ENCODE measurements at regions not wholly inside any gene's neighbourhood (a gene's known extent, or its start where the extent isn't known, plus 50 kb on each side); places are given as distances from the start of the nearest gene placed in this dataset.

- Histone ChIP-seq H3K4me1 (replicated peaks in 1 of 2) (no peaks in the 10 kb centered on the region), H3K4me3 (no peak overlapping the region), H3K9me3 (replicated peaks in 1 of 3) (no peaks in the 10 kb centered on the region), H3K36me3 (replicated peaks in 1 of 2) (no peaks in the 10 kb centered on the region), H3K27me3 (no peaks in the 10 kb centered on the region), H3K27ac (no peak overlapping the region)
- TF ChIP-seq POLR2A (IDR thresholded peaks at IDR 0.05) (no peak), CTCF (IDR thresholded peaks at IDR 0.05) (no peak)
- DNase-seq = no peak
- intact Hi-C loops (cut with DNase I) = no loop called here
- 50 to 80% (median 61%) methylated on average over 1 of the region's 1 CpG for WGBS, 4 donors
Observed at GRCh38 chr5:163041254-163041653, 396.1 kb upstream of the CCNG1 start.

GRCh38 chr5:163079618-163080017, 357.8 kb upstream of the CCNG1 start:
- 61 to 69% (median 67%) methylated on average over 3 of the region's 3 CpGs for WGBS, 4 donors

GRCh38 chr5:163089230-163089629, 348.2 kb upstream of the CCNG1 start:
- no peaks in the 10 kb centered on the region for H3K9me3 ChIP-seq (replicated peaks in 1 of 3)
- no peaks in the 10 kb centered on the region for H3K27me3 ChIP-seq
- 0 to 9% (median 6%) methylated on average over 1 of the region's 1 CpG for WGBS, 4 donors
- no peak overlapping the region for H3K27ac ChIP-seq
- no peaks in the 10 kb centered on the region for H3K36me3 ChIP-seq (replicated peaks in 1 of 2)
- TF ChIP-seq POLR2A (IDR thresholded peaks at IDR 0.05) (no peak), CTCF (IDR thresholded peaks at IDR 0.05) (no peak)
- intact Hi-C loops (cut with DNase I) = no loop called here
- no peak for DNase-seq
- no peaks in the 10 kb centered on the region for H3K4me1 ChIP-seq (replicated peaks in 1 of 2)
- H3K4me3 ChIP-seq = no peak overlapping the region

More at GRCh38 chr5:163079618-163080017, 357.8 kb upstream of the CCNG1 start:
- TF ChIP-seq CTCF (IDR thresholded peaks at IDR 0.05) = no peak
- TF ChIP-seq POLR2A (IDR thresholded peaks at IDR 0.05) = no peak
- Histone ChIP-seq H3K4me3 (no peak overlapping the region), H3K27ac (no peak overlapping the region), H3K9me3 (replicated peaks in 1 of 3) (no peaks in the 10 kb centered on the region), H3K36me3 (replicated peaks in 1 of 2) (no peaks in the 10 kb centered on the region), H3K4me1 (replicated peaks in 1 of 2) (no peaks in the 10 kb centered on the region), H3K27me3 (no peaks in the 10 kb centered on the region)
- intact Hi-C loops (cut with DNase I) = no loop called here
- no peak for DNase-seq

GRCh38 chr5:163089926-163090325, 347.5 kb upstream of the CCNG1 start:
- Histone ChIP-seq H3K4me1 (replicated peaks in 1 of 2) (no peaks in the 10 kb centered on the region), H3K27ac (no peak overlapping the region), H3K27me3 (no peaks in the 10 kb centered on the region), H3K36me3 (replicated peaks in 1 of 2) (no peaks in the 10 kb centered on the region), H3K9me3 (replicated peaks in 1 of 3) (no peaks in the 10 kb centered on the region), H3K4me3 (no peak overlapping the region)
- TF ChIP-seq POLR2A (IDR thresholded peaks at IDR 0.05) (no peak), CTCF (IDR thresholded peaks at IDR 0.05) (no peak)
- WGBS, 4 donors = 23 to 62% (median 55%) methylated on average over 1 of the region's 1 CpG
- DNase-seq = no peak
- intact Hi-C loops (cut with DNase I) = no loop called here

All from adrenal gland (tissue), 9 donors.